GM23338 (cell line): ENCODE measurements at regions not wholly inside any gene's neighbourhood (a gene's known extent, or its start where the extent isn't known, plus 50 kb on each side); places are given as distances from the start of the nearest gene placed in this dataset.

Experiments used
- ATAC-seq: fragments of 200-7000 bp; cut with Tn5 transposase; 3 replicates; pipeline ENCODE4 v1.9.1; 2020
- DNase-seq: peaks from one replicate; pipeline ENCODE4 v3.0.0-alpha.2; 2015; ENCODE audit warnings: low spot score
- H2AFZ ChIP-seq: fragments of 200-600 bp; sonication (generic); 2 replicates; pipeline ENCODE4 v1.8.0; 2016; ENCODE audit warnings: antibody characterized with exemption, mild to moderate bottlenecking, moderate library complexity
- H3F3A ChIP-seq: fragments of 200-600 bp; sonication (generic); replicated peaks from 2 replicates; pipeline ENCODE4 v1.8.0; 2017; ENCODE audit warnings: antibody characterized with exemption, mixed run types, low read depth
- H3K27ac ChIP-seq: fragments of 200-600 bp; sonication (generic); 2 replicates; pipeline ENCODE4 v1.6.1; 2016; ENCODE audit warnings: low read depth
- H3K27me3 ChIP-seq: fragments of 200-600 bp; sonication (generic); 2 replicates; pipeline ENCODE4 v1.8.0; 2016; ENCODE audit warnings: mild to moderate bottlenecking, mixed run types, moderate library complexity; ENCODE audit not compliant: insufficient read depth
- H3K36me3 ChIP-seq: fragments of 200-600 bp; sonication (generic); 2 replicates; pipeline ENCODE4 v1.8.0; 2016; ENCODE audit warnings: mild to moderate bottlenecking; ENCODE audit not compliant: insufficient read depth
- H3K4me1 ChIP-seq: fragments of 200-600 bp; sonication (generic); 2 replicates; pipeline ENCODE4 v1.8.0; 2016; ENCODE audit warnings: mild to moderate bottlenecking, moderate library complexity; ENCODE audit not compliant: insufficient read depth
- H3K4me2 ChIP-seq: fragments of 200-600 bp; sonication (generic); 2 replicates; pipeline ENCODE4 v1.7.1; 2017; ENCODE audit warnings: mixed run types
- H3K4me3 ChIP-seq: fragments of 200-600 bp; sonication (generic); 2 replicates; pipeline ENCODE4 v1.6.1; 2016; ENCODE audit warnings: mixed run types
- H3K79me2 ChIP-seq: fragments of 200-600 bp; sonication (generic); replicated peaks from 2 replicates; pipeline ENCODE4 v1.8.0; 2017; ENCODE audit warnings: mild to moderate bottlenecking; ENCODE audit not compliant: insufficient read depth
- H3K9me2 ChIP-seq: fragments of 200-600 bp; sonication (generic); 2 replicates; pipeline ENCODE4 v1.8.0; 2017; ENCODE audit not compliant: insufficient read depth
- H4K20me1 ChIP-seq: fragments of 200-600 bp; sonication (generic); replicated peaks from 2 replicates; pipeline ENCODE4 v1.8.0; 2017; ENCODE audit warnings: mild to moderate bottlenecking; ENCODE audit not compliant: insufficient read depth
- H3K27ac Mint-ChIP-seq: 2 replicates; pipeline ENCODE4 v1.8.0; 2020; ENCODE audit warnings: inconsistent platforms, mild to moderate bottlenecking, moderate library complexity, mixed read lengths
- H3K27me3 Mint-ChIP-seq: 3 replicates; pipeline ENCODE4 v1.8.0; 2022; ENCODE audit warnings: low read depth, mild to moderate bottlenecking, moderate library complexity, mixed read lengths, inconsistent platforms; ENCODE audit not compliant: insufficient read depth, poor library complexity
- H3K36me3 Mint-ChIP-seq: 3 replicates; pipeline ENCODE4 v1.8.0; 2021; ENCODE audit warnings: low read depth, mild to moderate bottlenecking, inconsistent platforms, moderate library complexity, mixed read lengths
- H3K4me1 Mint-ChIP-seq: 3 replicates; pipeline ENCODE4 v1.8.0; 2020; ENCODE audit warnings: mild to moderate bottlenecking, inconsistent platforms, mixed read lengths
- H3K4me3 Mint-ChIP-seq: 3 replicates; pipeline ENCODE4 v1.8.0; 2021; ENCODE audit warnings: moderate library complexity, mild to moderate bottlenecking, inconsistent platforms, mixed read lengths
- H3K9me3 Mint-ChIP-seq: 3 replicates; pipeline ENCODE4 v1.8.0; 2020; ENCODE audit warnings: moderate library complexity, mild to moderate bottlenecking, inconsistent platforms, mixed read lengths
- CREB1 ChIP-seq: fragments of 250-450 bp; sonication (Bioruptor Pico); IDR thresholded peaks from 2 replicates; pipeline ENCODE4 v1.5.0; 2020; ENCODE audit warnings: low read depth, mild to moderate bottlenecking, moderate library complexity
- EZH2phosphoT487 ChIP-seq: fragments of 200-600 bp; sonication (generic); IDR thresholded peaks from one replicate; pipeline ENCODE4 v1.8.1; 2018; ENCODE audit warnings: antibody characterized with exemption; ENCODE audit not compliant: unreplicated experiment
- NANOG ChIP-seq: IDR thresholded peaks from 2 replicates; pipeline ENCODE4 v1.6.1; 2016; ENCODE audit warnings: antibody characterized with exemption, borderline replicate concordance
- POLR2AphosphoS5 ChIP-seq: IDR thresholded peaks from 2 replicates; pipeline ENCODE4 v1.6.1; 2016; ENCODE audit warnings: antibody characterized with exemption, low read depth
- STAT1 ChIP-seq: IDR thresholded peaks from one replicate; pipeline ENCODE4 v1.6.1; 2016; ENCODE audit warnings: antibody characterized with exemption; ENCODE audit not compliant: unreplicated experiment
- ZNF114 ChIP-seq: fragments of 250-450 bp; sonication (Bioruptor Pico); IDR thresholded peaks from 2 replicates; pipeline ENCODE4 v1.5.0; 2020; ENCODE audit warnings: mild to moderate bottlenecking, moderate library complexity
- ZNF331 ChIP-seq: fragments of 250-450 bp; sonication (Bioruptor Pico); IDR thresholded peaks from 2 replicates; pipeline ENCODE4 v1.5.0; 2020; ENCODE audit warnings: low read depth, mild to moderate bottlenecking, moderate library complexity
- TF ChIP-seq, protein P1 (sequence below): fragments of 250-450 bp; sonication (Bioruptor Pico); IDR thresholded peaks from 2 replicates; pipeline ENCODE4 v1.5.0; 2020; ENCODE audit warnings: mild to moderate bottlenecking, moderate library complexity
- TF ChIP-seq, protein P2 (sequence below): IDR thresholded peaks from 2 replicates; pipeline ENCODE4 v1.6.1; 2016; ENCODE audit warnings: antibody characterized with exemption
- TF ChIP-seq, protein P3 (sequence below): IDR thresholded peaks from one replicate; pipeline ENCODE4 v1.6.1; 2018; ENCODE audit warnings: antibody characterized with exemption; ENCODE audit not compliant: unreplicated experiment
- TF ChIP-seq, protein P4 (sequence below), 2 experiments: fragments of 200-600 bp in 1 of 2; sonication (generic) in 1 of 2; conservative IDR thresholded peaks; 2 replicates each; pipeline versions ENCODE4 v1.5.1 to v1.6.1; 2016 to 2017; ENCODE audit warnings: antibody characterized with exemption in 2 of 2, low read depth in 2 of 2, mild to moderate bottlenecking in 2 of 2, moderate library complexity in 1 of 2

DNA sequence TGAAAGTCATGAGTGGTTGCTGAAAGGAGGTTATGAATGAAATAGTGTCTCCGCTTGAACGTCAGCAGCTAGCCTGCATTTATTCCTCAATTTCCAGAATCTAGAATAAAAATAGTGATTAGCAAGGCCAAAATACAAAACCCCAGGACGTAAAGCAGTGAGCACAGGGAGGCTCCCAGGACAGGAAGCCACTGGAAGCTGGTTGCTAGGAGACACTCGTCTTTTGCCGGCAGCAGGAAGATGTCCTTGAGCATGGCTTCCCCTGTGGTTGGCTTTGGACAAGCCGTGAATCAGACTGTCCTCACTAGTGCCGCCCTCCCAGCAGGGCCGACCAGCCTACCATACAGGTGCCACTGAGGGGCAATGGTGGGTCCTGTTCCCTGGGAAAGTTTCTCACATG is 374.4 kb downstream of the MTX2 start (continued):
- TF ChIP-seq, protein P1, sequence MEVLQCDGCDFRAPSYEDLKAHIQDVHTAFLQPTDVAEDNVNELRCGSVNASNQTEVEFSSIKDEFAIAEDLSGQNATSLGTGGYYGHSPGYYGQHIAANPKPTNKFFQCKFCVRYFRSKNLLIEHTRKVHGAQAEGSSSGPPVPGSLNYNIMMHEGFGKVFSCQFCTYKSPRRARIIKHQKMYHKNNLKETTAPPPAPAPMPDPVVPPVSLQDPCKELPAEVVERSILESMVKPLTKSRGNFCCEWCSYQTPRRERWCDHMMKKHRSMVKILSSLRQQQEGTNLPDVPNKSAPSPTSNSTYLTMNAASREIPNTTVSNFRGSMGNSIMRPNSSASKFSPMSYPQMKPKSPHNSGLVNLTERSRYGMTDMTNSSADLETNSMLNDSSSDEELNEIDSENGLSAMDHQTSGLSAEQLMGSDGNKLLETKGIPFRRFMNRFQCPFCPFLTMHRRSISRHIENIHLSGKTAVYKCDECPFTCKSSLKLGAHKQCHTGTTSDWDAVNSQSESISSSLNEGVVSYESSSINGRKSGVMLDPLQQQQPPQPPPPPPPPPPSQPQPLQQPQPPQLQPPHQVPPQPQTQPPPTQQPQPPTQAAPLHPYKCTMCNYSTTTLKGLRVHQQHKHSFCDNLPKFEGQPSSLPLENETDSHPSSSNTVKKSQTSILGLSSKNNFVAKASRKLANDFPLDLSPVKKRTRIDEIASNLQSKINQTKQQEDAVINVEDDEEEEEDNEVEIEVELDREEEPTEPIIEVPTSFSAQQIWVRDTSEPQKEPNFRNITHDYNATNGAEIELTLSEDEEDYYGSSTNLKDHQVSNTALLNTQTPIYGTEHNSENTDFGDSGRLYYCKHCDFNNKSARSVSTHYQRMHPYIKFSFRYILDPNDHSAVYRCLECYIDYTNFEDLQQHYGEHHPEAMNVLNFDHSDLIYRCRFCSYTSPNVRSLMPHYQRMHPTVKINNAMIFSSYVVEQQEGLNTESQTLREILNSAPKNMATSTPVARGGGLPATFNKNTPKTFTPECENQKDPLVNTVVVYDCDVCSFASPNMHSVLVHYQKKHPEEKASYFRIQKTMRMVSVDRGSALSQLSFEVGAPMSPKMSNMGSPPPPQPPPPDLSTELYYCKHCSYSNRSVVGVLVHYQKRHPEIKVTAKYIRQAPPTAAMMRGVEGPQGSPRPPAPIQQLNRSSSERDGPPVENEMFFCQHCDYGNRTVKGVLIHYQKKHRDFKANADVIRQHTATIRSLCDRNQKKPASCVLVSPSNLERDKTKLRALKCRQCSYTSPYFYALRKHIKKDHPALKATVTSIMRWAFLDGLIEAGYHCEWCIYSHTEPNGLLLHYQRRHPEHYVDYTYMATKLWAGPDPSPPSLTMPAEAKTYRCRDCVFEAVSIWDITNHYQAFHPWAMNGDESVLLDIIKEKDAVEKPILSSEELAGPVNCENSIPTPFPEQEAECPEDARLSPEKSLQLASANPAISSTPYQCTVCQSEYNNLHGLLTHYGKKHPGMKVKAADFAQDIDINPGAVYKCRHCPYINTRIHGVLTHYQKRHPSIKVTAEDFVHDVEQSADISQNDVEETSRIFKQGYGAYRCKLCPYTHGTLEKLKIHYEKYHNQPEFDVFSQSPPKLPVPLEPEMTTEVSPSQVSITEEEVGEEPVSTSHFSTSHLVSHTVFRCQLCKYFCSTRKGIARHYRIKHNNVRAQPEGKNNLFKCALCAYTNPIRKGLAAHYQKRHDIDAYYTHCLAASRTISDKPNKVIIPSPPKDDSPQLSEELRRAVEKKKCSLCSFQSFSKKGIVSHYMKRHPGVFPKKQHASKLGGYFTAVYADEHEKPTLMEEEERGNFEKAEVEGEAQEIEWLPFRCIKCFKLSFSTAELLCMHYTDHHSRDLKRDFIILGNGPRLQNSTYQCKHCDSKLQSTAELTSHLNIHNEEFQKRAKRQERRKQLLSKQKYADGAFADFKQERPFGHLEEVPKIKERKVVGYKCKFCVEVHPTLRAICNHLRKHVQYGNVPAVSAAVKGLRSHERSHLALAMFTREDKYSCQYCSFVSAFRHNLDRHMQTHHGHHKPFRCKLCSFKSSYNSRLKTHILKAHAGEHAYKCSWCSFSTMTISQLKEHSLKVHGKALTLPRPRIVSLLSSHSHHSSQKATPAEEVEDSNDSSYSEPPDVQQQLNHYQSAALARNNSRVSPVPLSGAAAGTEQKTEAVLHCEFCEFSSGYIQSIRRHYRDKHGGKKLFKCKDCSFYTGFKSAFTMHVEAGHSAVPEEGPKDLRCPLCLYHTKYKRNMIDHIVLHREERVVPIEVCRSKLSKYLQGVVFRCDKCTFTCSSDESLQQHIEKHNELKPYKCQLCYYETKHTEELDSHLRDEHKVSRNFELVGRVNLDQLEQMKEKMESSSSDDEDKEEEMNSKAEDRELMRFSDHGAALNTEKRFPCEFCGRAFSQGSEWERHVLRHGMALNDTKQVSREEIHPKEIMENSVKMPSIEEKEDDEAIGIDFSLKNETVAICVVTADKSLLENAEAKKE (CRISPR knock-in tag): no peak
- no peak for TF ChIP-seq CREB1 (CRISPR knock-in tag)
- no peak for TF ChIP-seq POLR2AphosphoS5
- no peak for TF ChIP-seq ZNF331 (CRISPR knock-in tag)

DNA sequence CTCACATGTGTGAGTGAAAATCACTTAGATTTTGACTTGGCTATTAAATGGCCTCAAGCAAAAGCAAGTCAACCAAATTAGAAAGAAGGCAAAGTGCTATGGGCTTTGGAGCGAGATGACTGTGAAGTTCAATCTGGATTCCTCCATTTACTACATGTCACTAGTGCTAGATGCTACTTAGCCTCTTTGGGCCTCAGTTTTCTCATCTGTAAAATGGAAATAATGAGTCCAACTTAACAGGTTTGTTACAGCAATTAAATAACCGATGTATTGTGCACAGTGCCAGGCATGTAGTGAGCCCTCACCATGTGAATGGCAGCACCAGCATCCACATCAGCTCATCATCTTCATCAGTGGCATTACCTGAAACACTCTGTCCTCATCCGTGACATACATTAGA is 376.3 kb downstream of the MTX2 start:
- Mint-ChIP-seq H3K4me3 (no peak overlapping the region), H3K27ac (no peak overlapping the region), H3K27me3 (peaks cover 12% of the 10 kb centered on the region), H3K4me1 (peaks cover 42% of the 10 kb centered on the region), H3K36me3 (no peaks in the 10 kb centered on the region), H3K9me3 (no peaks in the 10 kb centered on the region)
- Histone ChIP-seq H3K4me2 (no peak overlapping the region), H2AFZ (no peak overlapping the region), H3K27ac (no peak overlapping the region), H3K79me2 (no peaks in the 10 kb centered on the region), H3F3A (no peaks in the 10 kb centered on the region), H3K4me3 (no peak overlapping the region), H3K9me2 (no peaks in the 10 kb centered on the region), H3K36me3 (no peaks in the 10 kb centered on the region), H3K4me1 (peaks cover 42% of the 10 kb centered on the region), H4K20me1 (no peaks in the 10 kb centered on the region), H3K27me3 (peaks cover 34% of the 10 kb centered on the region)
- ATAC-seq (no peak), DNase-seq (no peak)
- no peak for TF ChIP-seq STAT1
- TF ChIP-seq CREB1 (CRISPR knock-in tag): no peak
- no peak for TF ChIP-seq EZH2phosphoT487
- TF ChIP-seq, protein P2, sequence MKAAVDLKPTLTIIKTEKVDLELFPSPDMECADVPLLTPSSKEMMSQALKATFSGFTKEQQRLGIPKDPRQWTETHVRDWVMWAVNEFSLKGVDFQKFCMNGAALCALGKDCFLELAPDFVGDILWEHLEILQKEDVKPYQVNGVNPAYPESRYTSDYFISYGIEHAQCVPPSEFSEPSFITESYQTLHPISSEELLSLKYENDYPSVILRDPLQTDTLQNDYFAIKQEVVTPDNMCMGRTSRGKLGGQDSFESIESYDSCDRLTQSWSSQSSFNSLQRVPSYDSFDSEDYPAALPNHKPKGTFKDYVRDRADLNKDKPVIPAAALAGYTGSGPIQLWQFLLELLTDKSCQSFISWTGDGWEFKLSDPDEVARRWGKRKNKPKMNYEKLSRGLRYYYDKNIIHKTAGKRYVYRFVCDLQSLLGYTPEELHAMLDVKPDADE: no peak
- TF ChIP-seq, protein P3, sequence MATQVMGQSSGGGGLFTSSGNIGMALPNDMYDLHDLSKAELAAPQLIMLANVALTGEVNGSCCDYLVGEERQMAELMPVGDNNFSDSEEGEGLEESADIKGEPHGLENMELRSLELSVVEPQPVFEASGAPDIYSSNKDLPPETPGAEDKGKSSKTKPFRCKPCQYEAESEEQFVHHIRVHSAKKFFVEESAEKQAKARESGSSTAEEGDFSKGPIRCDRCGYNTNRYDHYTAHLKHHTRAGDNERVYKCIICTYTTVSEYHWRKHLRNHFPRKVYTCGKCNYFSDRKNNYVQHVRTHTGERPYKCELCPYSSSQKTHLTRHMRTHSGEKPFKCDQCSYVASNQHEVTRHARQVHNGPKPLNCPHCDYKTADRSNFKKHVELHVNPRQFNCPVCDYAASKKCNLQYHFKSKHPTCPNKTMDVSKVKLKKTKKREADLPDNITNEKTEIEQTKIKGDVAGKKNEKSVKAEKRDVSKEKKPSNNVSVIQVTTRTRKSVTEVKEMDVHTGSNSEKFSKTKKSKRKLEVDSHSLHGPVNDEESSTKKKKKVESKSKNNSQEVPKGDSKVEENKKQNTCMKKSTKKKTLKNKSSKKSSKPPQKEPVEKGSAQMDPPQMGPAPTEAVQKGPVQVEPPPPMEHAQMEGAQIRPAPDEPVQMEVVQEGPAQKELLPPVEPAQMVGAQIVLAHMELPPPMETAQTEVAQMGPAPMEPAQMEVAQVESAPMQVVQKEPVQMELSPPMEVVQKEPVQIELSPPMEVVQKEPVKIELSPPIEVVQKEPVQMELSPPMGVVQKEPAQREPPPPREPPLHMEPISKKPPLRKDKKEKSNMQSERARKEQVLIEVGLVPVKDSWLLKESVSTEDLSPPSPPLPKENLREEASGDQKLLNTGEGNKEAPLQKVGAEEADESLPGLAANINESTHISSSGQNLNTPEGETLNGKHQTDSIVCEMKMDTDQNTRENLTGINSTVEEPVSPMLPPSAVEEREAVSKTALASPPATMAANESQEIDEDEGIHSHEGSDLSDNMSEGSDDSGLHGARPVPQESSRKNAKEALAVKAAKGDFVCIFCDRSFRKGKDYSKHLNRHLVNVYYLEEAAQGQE: no peak
- TF ChIP-seq ZNF331 (CRISPR knock-in tag): no peak
- TF ChIP-seq, protein P4, sequence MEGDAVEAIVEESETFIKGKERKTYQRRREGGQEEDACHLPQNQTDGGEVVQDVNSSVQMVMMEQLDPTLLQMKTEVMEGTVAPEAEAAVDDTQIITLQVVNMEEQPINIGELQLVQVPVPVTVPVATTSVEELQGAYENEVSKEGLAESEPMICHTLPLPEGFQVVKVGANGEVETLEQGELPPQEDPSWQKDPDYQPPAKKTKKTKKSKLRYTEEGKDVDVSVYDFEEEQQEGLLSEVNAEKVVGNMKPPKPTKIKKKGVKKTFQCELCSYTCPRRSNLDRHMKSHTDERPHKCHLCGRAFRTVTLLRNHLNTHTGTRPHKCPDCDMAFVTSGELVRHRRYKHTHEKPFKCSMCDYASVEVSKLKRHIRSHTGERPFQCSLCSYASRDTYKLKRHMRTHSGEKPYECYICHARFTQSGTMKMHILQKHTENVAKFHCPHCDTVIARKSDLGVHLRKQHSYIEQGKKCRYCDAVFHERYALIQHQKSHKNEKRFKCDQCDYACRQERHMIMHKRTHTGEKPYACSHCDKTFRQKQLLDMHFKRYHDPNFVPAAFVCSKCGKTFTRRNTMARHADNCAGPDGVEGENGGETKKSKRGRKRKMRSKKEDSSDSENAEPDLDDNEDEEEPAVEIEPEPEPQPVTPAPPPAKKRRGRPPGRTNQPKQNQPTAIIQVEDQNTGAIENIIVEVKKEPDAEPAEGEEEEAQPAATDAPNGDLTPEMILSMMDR (conservative IDR thresholded peaks at IDR 0.05; ENCODE audit: low read depth in 2 of 2): no peak
- TF ChIP-seq POLR2AphosphoS5: no peak
- no peak for TF ChIP-seq ZNF114
- no peak for TF ChIP-seq NANOG
